Activated B cell treated with CpG ODN at 0.5 μM for 24 hours (primary cell): ENCODE measurements at regions not wholly inside any gene's neighbourhood (a gene's known extent, or its start where the extent isn't known, plus 50 kb on each side); places are given as distances from the start of the nearest gene placed in this dataset.

Experiments used
- ATAC-seq: fragments of 200-7000 bp; cut with Tn5 transposase; one replicate; pipeline ENCODE4 v1.10.0; 2021; ENCODE audit warnings: low read depth, mild to moderate bottlenecking, moderate library complexity
- CTCF ChIA-PET: fragments of 350-600 bp; sonication (Branson Sonifier 250); formaldehyde crosslinking; loops from one replicate; lab custom pipeline; 2021; ENCODE audit warnings: antibody characterized with exemption; lab: Charles Lee
- POLR2A ChIA-PET: fragments of 350-600 bp; sonication (Branson Sonifier 250); formaldehyde crosslinking; loops from one replicate; lab custom pipeline; 2021; ENCODE audit warnings: antibody characterized with exemption; lab: Charles Lee
- DNase-seq: peaks from one replicate; pipeline ENCODE4 v3.0.0; 2022
- H3K27ac Mint-ChIP-seq: one replicate; pipeline ENCODE4 v1.8.0; 2020; ENCODE audit warnings: mixed read lengths
- H3K27me3 Mint-ChIP-seq: one replicate; pipeline ENCODE4 v1.8.0; 2021; ENCODE audit warnings: mixed read lengths
- H3K36me3 Mint-ChIP-seq: one replicate; pipeline ENCODE4 v1.8.0; 2021; ENCODE audit warnings: low read depth, mixed read lengths
- H3K4me1 Mint-ChIP-seq: one replicate; pipeline ENCODE4 v1.8.0; 2021; ENCODE audit warnings: mixed read lengths
- H3K4me3 Mint-ChIP-seq: one replicate; pipeline ENCODE4 v1.8.0; 2020; ENCODE audit warnings: mild to moderate bottlenecking, mixed read lengths
- H3K9me3 Mint-ChIP-seq: one replicate; pipeline ENCODE4 v1.8.0; 2020; ENCODE audit warnings: mixed read lengths
- CTCF ChIP-seq: fragments of 200-600 bp; IDR thresholded peaks from one replicate; pipeline ENCODE4 v1.8.0; 2022; ENCODE audit warnings: antibody characterized with exemption, mild to moderate bottlenecking
- intact Hi-C: fragments of 100-400 bp; cut with micrococcal nuclease; formaldehyde crosslinking; loops from one replicate; pipeline ENCODE4 v1.15.1; 2024

DNA sequence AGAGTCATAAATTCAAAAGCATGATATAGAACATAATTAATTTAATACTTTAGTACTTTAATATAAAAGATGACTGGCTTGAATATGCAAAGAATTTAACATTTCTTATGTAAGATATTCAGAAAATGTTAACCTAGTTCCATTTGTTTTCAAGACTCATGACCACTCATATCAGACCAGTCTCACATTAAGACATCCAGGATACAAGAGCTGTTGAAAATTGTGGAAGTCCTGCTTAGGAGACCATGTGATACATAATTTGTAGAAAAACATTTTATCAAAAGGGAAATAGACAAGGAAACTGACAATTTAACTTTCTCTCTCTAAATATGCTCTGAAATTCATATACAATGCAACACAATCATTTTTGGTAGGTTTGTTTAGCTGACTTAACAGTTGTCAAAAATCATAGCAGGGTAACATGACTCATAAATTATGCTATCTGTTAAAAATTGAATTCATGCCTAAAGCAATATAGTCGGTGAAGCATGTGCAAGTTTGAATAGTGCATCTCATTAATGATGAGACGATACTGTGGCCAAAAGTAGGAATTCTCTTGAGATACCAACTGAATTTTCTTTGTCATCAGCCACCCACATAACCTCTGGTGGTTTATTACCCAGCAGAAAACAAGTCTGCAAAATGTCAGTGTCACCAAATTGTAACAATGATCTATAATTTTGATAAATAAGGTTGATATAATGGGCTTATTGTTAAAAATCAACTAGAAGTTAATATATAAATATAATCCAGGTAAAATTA is 211.4 kb downstream of the GASK1B start:
- no peaks in the 10 kb centered on the region for H3K27me3 Mint-ChIP-seq
- H3K4me3 Mint-ChIP-seq = no peak overlapping the region
- ChIA-PET POLR2A (no interaction called here), CTCF (interaction anchor here (1.5 kb wide), 1 partner anchor 20 kb away, joined by 4 read pairs; no protein-coding TSS in a partner anchor)
- no peak for DNase-seq
- no peak overlapping the region for H3K27ac Mint-ChIP-seq
- no peaks in the 10 kb centered on the region for H3K36me3 Mint-ChIP-seq
- intact Hi-C loops = no loop called here
- H3K9me3 Mint-ChIP-seq = no peaks in the 10 kb centered on the region
- no peak for TF ChIP-seq CTCF
- no peaks in the 10 kb centered on the region for H3K4me1 Mint-ChIP-seq
- no peak for ATAC-seq

DNA sequence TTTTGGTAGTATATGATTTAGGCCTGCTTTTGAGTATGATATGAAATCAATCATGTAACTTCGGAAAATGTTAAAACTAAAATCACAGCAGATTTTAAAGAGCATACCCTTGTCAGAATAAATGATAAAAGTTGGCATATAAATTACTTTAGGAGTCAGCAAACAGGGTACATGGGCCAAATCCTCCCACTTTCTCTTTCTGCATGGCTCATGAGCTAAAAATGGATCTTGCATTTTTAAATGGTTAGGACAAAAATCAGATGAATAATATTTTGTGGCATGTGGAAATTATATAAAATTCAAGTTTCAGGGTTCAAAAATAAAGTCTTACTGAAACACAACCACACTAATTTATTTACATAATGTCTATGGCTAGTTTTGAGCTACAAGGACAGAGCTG is 214.9 kb downstream of the GASK1B start:
- no peaks in the 10 kb centered on the region for H3K36me3 Mint-ChIP-seq
- intact Hi-C loops = no loop called here
- DNase-seq (no peak), ATAC-seq (no peak)
- TF ChIP-seq CTCF = no peak
- no peaks in the 10 kb centered on the region for H3K9me3 Mint-ChIP-seq
- H3K4me1 Mint-ChIP-seq = no peaks in the 10 kb centered on the region
- ChIA-PET CTCF (no interaction called here), POLR2A (no interaction called here)
- H3K27me3 Mint-ChIP-seq = no peaks in the 10 kb centered on the region
- no peak overlapping the region for H3K27ac Mint-ChIP-seq
- no peak overlapping the region for H3K4me3 Mint-ChIP-seq

GRCh38 chr4:157942017-157942416 is 230.8 kb downstream of the GASK1B start:
- H3K4me3 Mint-ChIP-seq = no peak overlapping the region
- no peaks in the 10 kb centered on the region for H3K27me3 Mint-ChIP-seq
- no peaks in the 10 kb centered on the region for H3K9me3 Mint-ChIP-seq
- no peaks in the 10 kb centered on the region for H3K36me3 Mint-ChIP-seq
- intact Hi-C loops = no loop called here
- ChIA-PET CTCF (no interaction called here), POLR2A (no interaction called here)
- TF ChIP-seq CTCF = no peak
- H3K4me1 Mint-ChIP-seq = no peaks in the 10 kb centered on the region
- H3K27ac Mint-ChIP-seq = no peak overlapping the region
- DNase-seq (no peak), ATAC-seq (no peak)

DNA sequence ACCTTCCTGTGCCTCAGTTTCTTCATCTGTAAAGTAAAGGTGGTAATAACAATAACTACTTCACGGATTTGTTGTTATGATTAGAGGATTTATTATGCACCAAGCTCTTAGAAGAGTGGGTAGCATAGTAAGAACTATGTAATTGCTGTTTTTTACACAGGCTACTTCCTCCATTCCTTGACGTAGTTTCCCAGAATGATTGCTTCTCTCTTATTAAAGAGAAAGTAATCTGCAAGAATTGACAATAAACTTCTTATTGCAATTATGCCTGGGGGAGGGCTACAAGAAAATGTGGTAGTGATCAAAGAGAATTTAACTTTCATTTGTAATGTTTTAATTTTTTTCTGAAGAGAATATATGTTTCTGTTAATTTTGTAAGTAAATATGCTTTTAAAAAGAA is 238.7 kb downstream of the GASK1B start:
- no peak for ATAC-seq
- Mint-ChIP-seq H3K4me3 (no peak overlapping the region), H3K9me3 (no peaks in the 10 kb centered on the region), H3K36me3 (no peaks in the 10 kb centered on the region), H3K4me1 (no peaks in the 10 kb centered on the region), H3K27me3 (no peaks in the 10 kb centered on the region), H3K27ac (no peak overlapping the region)
- POLR2A ChIA-PET = no interaction called here
- no peak for DNase-seq
- intact Hi-C loops = no loop called here
- no peak for TF ChIP-seq CTCF
- CTCF ChIA-PET = no interaction called here

- Mint-ChIP-seq H3K27ac (no peak overlapping the region), H3K9me3 (no peaks in the 10 kb centered on the region), H3K4me1 (no peaks in the 10 kb centered on the region), H3K4me3 (no peak overlapping the region), H3K27me3 (no peaks in the 10 kb centered on the region), H3K36me3 (no peaks in the 10 kb centered on the region)
- ChIA-PET CTCF (no interaction called here), POLR2A (no interaction called here)
- ATAC-seq (no peak), DNase-seq (no peak)
- TF ChIP-seq CTCF = no peak
- intact Hi-C loops = no loop called here
Observed at GRCh38 chr4:157932936-157933335, 239.9 kb downstream of the GASK1B start.
